ENCODE measurements at regions not wholly inside any gene's neighbourhood (a gene's known extent, or its start where the extent isn't known, plus 50 kb on each side); places are given as distances from the start of the nearest gene placed in this dataset.

DNA sequence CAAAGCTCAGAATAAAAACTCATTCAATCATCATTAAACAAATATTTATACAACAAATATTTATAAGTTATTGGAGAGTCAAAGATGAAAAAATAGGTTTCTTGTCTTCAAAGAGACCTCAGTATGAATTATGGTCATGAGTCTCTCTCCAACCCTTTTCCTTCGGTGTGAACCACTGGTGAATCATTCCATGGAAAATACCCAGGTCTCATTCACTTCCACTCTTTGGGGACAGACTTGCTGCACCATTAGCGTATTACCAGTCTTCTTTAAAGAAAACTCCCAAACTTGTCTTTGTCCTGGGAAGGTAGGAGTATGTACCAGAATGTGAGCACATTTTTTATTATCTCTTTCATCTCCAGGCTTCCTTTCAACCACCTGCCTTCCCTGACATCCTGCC, 257.4 kb upstream of the RBMS1 start:
- TF ChIP-seq MAX (IDR thresholded peaks at IDR 0.05) (no peak), PHF8 (IDR thresholded peaks at IDR 0.05; ENCODE audit: borderline replicate concordance, low read depth) (no peak), CTCF (IDR thresholded peaks at IDR 0.05) (no peak), RFX5 (IDR thresholded peaks at IDR 0.05) (no peak), HDAC2 (IDR thresholded peaks at IDR 0.05) (no peak), KDM5A (IDR thresholded peaks at IDR 0.05) (no peak), TP53 (CRISPR knock-in tag; IDR thresholded peaks at IDR 0.05) (no peak), BHLHE40 (IDR thresholded peaks at IDR 0.05; ENCODE audit: low read depth, low read length) (no peak), POLR2A (IDR thresholded peaks at IDR 0.05; ENCODE audit: low read length) (no peak), ZFP36 (IDR thresholded peaks at IDR 0.05; ENCODE audit: borderline replicate concordance, partially characterized antibody) (no peak), HOXA7 (CRISPR knock-in tag; IDR thresholded peaks at IDR 0.05) (no peak)
- TF ChIP-seq, protein P1, sequence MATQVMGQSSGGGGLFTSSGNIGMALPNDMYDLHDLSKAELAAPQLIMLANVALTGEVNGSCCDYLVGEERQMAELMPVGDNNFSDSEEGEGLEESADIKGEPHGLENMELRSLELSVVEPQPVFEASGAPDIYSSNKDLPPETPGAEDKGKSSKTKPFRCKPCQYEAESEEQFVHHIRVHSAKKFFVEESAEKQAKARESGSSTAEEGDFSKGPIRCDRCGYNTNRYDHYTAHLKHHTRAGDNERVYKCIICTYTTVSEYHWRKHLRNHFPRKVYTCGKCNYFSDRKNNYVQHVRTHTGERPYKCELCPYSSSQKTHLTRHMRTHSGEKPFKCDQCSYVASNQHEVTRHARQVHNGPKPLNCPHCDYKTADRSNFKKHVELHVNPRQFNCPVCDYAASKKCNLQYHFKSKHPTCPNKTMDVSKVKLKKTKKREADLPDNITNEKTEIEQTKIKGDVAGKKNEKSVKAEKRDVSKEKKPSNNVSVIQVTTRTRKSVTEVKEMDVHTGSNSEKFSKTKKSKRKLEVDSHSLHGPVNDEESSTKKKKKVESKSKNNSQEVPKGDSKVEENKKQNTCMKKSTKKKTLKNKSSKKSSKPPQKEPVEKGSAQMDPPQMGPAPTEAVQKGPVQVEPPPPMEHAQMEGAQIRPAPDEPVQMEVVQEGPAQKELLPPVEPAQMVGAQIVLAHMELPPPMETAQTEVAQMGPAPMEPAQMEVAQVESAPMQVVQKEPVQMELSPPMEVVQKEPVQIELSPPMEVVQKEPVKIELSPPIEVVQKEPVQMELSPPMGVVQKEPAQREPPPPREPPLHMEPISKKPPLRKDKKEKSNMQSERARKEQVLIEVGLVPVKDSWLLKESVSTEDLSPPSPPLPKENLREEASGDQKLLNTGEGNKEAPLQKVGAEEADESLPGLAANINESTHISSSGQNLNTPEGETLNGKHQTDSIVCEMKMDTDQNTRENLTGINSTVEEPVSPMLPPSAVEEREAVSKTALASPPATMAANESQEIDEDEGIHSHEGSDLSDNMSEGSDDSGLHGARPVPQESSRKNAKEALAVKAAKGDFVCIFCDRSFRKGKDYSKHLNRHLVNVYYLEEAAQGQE (IDR thresholded peaks at IDR 0.05) = no peak
- TF ChIP-seq, protein P2, sequence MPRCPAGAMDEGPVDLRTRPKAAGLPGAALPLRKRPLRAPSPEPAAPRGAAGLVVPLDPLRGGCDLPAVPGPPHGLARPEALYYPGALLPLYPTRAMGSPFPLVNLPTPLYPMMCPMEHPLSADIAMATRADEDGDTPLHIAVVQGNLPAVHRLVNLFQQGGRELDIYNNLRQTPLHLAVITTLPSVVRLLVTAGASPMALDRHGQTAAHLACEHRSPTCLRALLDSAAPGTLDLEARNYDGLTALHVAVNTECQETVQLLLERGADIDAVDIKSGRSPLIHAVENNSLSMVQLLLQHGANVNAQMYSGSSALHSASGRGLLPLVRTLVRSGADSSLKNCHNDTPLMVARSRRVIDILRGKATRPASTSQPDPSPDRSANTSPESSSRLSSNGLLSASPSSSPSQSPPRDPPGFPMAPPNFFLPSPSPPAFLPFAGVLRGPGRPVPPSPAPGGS (IDR thresholded peaks at IDR 0.05) = no peak
